ENCODE measurements at regions not wholly inside any gene's neighbourhood (a gene's known extent, or its start where the extent isn't known, plus 50 kb on each side); places are given as distances from the start of the nearest gene placed in this dataset.

DNA sequence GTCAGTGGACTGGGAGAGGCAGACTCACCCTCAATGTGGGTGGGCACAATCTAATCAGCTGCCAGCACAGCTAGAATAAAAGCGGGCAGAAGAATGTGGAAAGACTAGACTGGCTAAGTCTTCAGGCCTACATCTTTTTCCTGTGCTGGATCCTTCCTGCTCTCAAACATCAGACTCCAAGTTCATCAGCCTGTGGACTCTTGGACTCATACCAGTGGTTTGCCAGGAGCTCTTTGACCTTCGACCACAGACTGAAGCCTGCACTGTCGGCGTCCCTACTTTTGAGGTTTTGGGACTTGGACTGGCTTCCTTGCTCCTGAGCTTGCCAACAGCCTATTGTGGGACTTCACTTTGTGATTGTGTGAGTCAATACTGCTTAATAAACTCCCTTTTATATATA, 68.0 kb downstream of the CNTN3 start:
- Mint-ChIP-seq H3K27ac (no peak overlapping the region), H3K4me3 (no peak overlapping the region), H3K9me3 (peaks cover 8% of the 10 kb centered on the region), H3K27me3 (no peaks in the 10 kb centered on the region), H3K36me3 (ENCODE audit: low read depth) (no peaks in the 10 kb centered on the region), H3K4me1 (no peaks in the 10 kb centered on the region)
- TF ChIP-seq, protein P1, sequence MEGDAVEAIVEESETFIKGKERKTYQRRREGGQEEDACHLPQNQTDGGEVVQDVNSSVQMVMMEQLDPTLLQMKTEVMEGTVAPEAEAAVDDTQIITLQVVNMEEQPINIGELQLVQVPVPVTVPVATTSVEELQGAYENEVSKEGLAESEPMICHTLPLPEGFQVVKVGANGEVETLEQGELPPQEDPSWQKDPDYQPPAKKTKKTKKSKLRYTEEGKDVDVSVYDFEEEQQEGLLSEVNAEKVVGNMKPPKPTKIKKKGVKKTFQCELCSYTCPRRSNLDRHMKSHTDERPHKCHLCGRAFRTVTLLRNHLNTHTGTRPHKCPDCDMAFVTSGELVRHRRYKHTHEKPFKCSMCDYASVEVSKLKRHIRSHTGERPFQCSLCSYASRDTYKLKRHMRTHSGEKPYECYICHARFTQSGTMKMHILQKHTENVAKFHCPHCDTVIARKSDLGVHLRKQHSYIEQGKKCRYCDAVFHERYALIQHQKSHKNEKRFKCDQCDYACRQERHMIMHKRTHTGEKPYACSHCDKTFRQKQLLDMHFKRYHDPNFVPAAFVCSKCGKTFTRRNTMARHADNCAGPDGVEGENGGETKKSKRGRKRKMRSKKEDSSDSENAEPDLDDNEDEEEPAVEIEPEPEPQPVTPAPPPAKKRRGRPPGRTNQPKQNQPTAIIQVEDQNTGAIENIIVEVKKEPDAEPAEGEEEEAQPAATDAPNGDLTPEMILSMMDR (IDR thresholded peaks at IDR 0.05) = no peak
- POLR2A ChIA-PET = no interaction called here
- intact Hi-C loops (cut with micrococcal nuclease) = no loop called here
- CTCF ChIA-PET = no interaction called here
- ATAC-seq (ENCODE audit: low read depth) (no peak), DNase-seq (no peak)

DNA sequence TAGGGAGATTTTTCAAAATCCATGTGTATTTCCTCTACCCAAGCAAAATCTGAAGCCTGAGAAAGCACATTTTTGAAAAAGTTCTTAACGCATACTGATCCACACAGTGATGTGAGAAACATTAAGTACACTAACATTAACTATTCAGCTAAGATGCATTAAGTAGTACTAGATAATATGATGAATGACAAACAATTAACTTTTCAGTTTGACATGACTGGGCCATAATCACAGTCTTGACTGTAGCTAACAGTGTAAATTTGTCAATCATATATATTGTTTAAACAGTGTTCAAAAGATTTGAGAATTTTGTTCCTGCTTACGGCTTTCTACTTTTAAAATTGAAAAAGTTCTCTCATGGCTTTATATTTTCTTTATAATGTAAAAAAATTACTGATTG, 72.0 kb downstream of the CNTN3 start:
- H3K9me3 Mint-ChIP-seq = peaks cover 2% of the 10 kb centered on the region
- TF ChIP-seq, protein P1 (IDR thresholded peaks at IDR 0.05) = no peak
- H3K27me3 Mint-ChIP-seq = no peaks in the 10 kb centered on the region
- DNase-seq = no peak
- no peak overlapping the region for H3K4me3 Mint-ChIP-seq
- POLR2A ChIA-PET = no interaction called here
- no peak overlapping the region for H3K27ac Mint-ChIP-seq
- CTCF ChIA-PET = no interaction called here
- H3K36me3 Mint-ChIP-seq (ENCODE audit: low read depth) = no peaks in the 10 kb centered on the region
- no peaks in the 10 kb centered on the region for H3K4me1 Mint-ChIP-seq
- no peak for ATAC-seq (ENCODE audit: low read depth)
- intact Hi-C loops (cut with micrococcal nuclease) = no loop called here

DNA sequence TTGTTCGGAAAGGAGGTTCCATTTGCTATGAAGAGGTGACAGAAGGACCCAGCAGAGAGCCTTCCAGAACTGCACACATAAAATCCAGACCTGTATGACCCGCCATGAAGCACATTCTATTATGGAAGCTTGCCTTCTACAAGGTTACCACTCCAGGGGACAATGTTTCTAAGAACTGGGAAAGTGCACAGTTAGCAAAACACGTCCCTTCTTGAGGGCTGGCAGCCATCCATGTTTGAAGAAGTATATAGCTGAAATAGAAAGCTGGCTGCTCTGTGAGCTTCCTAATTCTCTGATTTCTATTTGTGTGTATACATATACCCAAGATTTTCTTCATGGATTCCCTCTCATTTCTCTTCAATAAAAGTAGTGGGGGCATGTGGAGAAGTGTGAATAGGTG, 74.6 kb downstream of the CNTN3 start:
- Mint-ChIP-seq H3K27me3 (no peaks in the 10 kb centered on the region), H3K4me1 (no peaks in the 10 kb centered on the region), H3K9me3 (peaks cover 2% of the 10 kb centered on the region), H3K36me3 (ENCODE audit: low read depth) (no peaks in the 10 kb centered on the region), H3K4me3 (no peak overlapping the region), H3K27ac (no peak overlapping the region)
- no peak for ATAC-seq (ENCODE audit: low read depth)
- DNase-seq = no peak
- CTCF ChIA-PET = no interaction called here
- intact Hi-C loops (cut with micrococcal nuclease) = no loop called here
- POLR2A ChIA-PET = no interaction called here
- TF ChIP-seq, protein P1 (IDR thresholded peaks at IDR 0.05) = no peak

DNA sequence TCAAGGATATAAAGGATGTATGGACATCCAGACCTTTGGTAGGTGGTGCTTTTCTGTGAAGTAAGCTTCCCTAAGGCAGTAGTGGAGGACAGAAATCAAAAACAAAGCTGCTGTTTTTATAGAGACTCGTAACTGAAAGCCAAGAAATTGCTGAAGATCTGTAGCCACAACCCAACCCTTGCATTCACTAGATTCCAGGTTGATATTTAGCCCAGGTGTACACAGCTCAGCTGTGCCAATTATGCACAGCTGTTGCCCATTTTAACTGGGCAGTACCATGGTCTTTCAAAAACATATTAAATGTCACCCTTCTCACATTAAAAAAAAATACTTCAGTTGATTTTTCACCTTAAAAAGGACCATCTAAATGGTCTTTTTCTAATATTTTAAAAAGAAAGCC, 75.8 kb downstream of the CNTN3 start:
- ChIA-PET POLR2A (no interaction called here), CTCF (no interaction called here)
- H3K9me3 Mint-ChIP-seq = peaks cover 2% of the 10 kb centered on the region
- DNase-seq = no peak
- H3K27ac Mint-ChIP-seq = no peak overlapping the region
- intact Hi-C loops (cut with micrococcal nuclease) = no loop called here
- no peak for ATAC-seq (ENCODE audit: low read depth)
- no peaks in the 10 kb centered on the region for H3K27me3 Mint-ChIP-seq
- H3K4me3 Mint-ChIP-seq = no peak overlapping the region
- TF ChIP-seq, protein P1 (IDR thresholded peaks at IDR 0.05) = no peak
- no peaks in the 10 kb centered on the region for H3K36me3 Mint-ChIP-seq (ENCODE audit: low read depth)
- H3K4me1 Mint-ChIP-seq = no peaks in the 10 kb centered on the region

DNA sequence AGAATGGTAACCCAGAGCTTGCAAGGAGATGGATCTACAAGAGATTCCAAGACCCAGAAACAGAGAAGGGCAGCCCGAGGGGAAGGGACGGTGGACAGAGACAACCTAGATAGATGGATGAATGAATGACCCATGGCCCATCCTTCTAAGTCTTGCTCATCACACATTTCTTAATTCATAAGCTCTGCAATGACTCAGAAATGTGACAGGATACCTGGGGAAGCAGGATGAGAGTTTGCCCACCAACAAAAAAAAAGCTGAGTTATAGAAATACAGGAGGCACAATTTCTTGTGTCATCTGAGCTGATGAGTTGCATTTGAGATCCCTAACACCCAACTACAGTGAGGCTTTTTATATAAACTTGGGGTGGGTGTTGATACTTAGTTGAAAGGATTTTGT, 76.6 kb downstream of the CNTN3 start:
- Mint-ChIP-seq H3K4me1 (no peaks in the 10 kb centered on the region), H3K9me3 (peaks cover 2% of the 10 kb centered on the region), H3K4me3 (no peak overlapping the region), H3K27me3 (no peaks in the 10 kb centered on the region), H3K36me3 (ENCODE audit: low read depth) (no peaks in the 10 kb centered on the region), H3K27ac (no peak overlapping the region)
- ATAC-seq (ENCODE audit: low read depth) (no peak), DNase-seq (no peak)
- CTCF ChIA-PET = no interaction called here
- POLR2A ChIA-PET = no interaction called here
- intact Hi-C loops (cut with micrococcal nuclease) = no loop called here
- TF ChIP-seq, protein P1 (IDR thresholded peaks at IDR 0.05) = no peak

Data from activated B cell treated with CpG ODN at 0.5 μM for 24 hours (primary cell).